GM21390 (cell line): ENCODE measurements at regions not wholly inside any gene's neighbourhood (a gene's known extent, or its start where the extent isn't known, plus 50 kb on each side); places are given as distances from the start of the nearest gene placed in this dataset.

Experiments used
- ATAC-seq: cut with Tn5 transposase; IDR thresholded peaks from one replicate; pipeline ENCODE4 v1.9.1; 2021; ENCODE audit not compliant: unreplicated experiment

GRCh38 chr16:61596655-61597054 lies 439.6 kb downstream of the CDH8 start:
- no peak for ATAC-seq

GRCh38 chr16:61595605-61596004 lies 440.6 kb downstream of the CDH8 start:
- ATAC-seq: no peak

DNA sequence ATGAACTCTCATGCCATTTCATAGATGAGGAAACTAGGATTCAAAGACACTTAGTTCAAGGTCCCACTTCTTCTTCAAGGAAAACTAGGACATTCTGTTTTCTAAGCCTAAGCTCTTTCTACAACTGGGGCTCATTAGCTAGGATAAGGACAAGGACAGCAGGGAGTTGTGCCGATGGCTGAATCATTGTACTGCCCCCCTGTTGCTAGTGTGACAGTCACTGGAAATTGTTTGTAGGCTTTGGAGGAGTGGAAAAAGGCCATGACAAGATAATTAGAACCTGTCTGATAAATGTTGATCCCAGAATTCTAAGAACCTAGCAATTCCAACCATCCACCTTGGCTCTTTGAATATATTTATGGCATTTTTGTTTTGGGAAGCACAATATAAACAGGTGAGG lies 445.7 kb downstream of the CDH8 start:
- ATAC-seq: no peak

- ATAC-seq: no peak
Observed at GRCh38 chr16:61587526-61587925, 448.7 kb downstream of the CDH8 start.

GRCh38 chr16:61581417-61582046 lies 454.7 kb downstream of the CDH8 start:
- no peak for ATAC-seq

DNA sequence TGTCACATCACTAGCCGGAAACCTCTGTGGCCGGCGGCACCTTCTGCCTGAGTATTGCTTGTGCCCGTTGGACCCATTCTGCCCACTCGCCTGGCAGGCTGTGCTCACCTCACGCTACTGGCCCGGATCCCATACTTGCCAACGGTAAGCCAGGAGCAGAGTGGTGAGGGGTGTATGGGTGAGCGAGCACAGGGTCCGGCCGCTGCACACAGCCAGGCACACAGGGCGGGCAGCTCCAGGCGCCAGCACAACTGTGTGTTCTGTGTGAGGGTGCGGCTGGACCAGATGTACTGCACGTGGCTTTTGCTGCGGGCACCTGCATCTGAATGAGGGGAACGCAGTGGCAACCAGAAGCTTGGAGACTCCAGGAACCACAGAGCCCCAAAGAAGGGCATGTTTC lies 455.7 kb downstream of the CDH8 start:
- no peak for ATAC-seq

GRCh38 chr16:61579195-61579594 lies 457.0 kb downstream of the CDH8 start:
- ATAC-seq: no peak

GRCh38 chr16:61576476-61576875 lies 459.8 kb downstream of the CDH8 start:
- no peak for ATAC-seq

GRCh38 chr16:61575617-61576016 lies 460.6 kb downstream of the CDH8 start:
- no peak for ATAC-seq

DNA sequence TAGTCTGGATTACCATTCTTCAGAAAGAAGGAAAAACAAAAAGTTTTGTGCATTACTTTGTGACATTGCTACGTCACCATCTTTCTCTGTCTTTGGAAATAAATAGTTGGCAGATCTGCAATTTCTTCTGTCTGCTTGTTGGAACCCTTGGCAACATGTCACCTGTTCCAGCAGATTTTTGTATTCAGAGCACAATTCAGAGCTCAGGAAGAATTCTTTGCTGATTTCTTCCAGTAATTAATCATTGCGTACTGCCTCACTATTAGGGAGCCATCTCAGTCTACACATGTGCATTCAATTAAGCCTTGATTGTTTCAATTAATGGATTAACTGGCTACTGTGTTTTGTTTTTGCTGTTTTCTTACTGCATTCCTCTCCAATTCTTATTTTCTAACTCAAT lies 467.2 kb downstream of the CDH8 start:
- no peak for ATAC-seq

DNA sequence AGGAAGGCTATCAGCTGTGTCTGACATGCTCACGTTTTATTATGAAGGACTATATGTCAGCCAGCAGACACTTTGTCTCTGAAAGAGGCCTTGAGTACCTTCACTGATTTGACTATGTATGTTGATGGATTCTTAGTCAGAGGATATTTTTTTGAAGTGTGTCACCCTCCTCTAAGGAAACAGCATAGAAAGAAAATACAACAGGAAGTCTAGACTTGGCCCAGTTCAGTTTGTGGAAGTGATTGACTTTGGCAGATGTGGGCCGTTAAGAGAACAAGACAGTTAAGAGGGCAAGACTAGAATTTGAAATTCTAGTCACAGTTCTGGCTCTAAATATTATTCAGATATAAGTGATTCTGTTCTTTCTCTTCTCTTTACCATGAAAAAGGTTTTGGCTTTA lies 471.5 kb downstream of the CDH8 start:
- ATAC-seq: no peak

GRCh38 chr16:61555718-61556441 lies 480.4 kb downstream of the CDH8 start:
- ATAC-seq: no peak

GRCh38 chr16:61549327-61549726 lies 486.9 kb downstream of the CDH8 start:
- no peak for ATAC-seq

DNA sequence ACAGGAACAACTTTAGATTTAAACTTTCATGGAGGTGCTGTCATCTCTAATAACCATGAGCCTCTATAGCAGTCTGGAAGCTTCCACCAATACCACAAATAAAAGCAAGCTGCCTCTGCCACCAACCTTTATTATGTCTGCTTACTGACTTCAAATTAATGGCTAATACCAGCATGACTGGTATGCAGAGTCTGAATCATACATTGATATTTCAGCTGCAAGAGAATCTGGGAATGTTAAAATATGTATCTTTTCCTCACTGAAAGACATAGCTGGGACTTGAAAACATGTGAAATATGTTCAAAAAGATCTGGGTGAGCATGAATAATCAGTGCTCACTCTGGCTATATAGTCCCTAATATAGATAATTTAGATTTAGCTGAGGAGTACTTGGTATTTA lies 488.6 kb downstream of the CDH8 start:
- ATAC-seq: no peak

DNA sequence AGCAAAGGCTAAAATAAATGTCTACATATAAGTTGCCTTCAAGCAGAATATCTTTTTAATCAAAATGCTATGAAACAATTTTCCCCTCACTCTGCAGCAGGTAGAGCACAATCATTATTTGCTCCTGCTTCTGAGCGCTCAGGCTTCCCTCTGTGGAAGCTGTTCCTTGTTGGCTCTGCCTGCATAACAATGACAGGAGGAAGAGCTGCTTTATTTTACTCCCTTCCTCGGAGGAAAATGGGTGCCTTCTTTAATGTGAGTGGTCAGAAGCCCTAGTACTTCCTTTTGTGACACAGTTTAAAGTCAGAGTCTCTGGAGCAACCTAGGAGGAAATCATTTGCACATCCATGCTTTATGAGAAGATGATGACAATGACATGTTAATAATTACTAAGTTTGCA lies 492.1 kb downstream of the CDH8 start:
- no peak for ATAC-seq

DNA sequence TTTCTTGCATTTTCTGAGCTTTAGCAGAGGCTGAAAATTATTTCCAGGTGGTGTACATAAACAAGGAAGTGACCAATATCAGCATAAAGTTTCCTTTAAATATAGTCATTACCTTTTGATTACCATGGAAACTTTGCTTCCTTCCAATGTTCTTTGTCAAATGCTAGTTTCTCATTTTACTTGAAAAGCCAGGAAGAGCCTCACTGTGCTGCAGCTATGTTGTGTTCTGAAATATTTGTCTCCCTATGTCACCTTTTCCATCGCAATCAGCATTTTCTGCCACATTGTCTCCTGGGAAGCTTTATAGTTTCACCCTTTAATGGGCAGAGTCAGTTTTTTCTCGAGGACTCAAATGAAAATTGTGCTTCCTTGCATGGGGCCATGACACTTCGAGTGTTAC lies 496.0 kb downstream of the CDH8 start:
- no peak for ATAC-seq

DNA sequence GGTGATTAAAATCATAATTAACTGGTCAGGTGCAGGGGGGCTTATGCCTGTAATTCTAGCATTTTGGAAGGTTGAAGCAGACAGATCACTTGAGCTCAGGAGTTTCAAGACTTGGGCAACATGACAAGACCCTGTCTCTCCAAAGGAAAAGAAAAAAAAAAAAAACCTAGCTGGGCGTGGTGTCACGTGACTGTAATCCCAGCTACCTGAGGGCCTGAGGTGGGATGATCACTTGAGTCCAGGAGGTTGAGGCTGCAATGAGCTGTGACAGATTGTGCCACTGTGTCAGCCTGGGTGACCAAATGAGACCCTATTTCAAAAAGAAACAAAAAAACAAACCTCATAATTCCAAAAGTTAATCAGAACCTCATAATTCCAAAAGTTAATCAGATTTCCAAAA lies 505.5 kb downstream of the CDH8 start:
- ATAC-seq: no peak

GRCh38 chr16:61500851-61501250 lies 535.4 kb downstream of the CDH8 start:
- ATAC-seq: no peak

DNA sequence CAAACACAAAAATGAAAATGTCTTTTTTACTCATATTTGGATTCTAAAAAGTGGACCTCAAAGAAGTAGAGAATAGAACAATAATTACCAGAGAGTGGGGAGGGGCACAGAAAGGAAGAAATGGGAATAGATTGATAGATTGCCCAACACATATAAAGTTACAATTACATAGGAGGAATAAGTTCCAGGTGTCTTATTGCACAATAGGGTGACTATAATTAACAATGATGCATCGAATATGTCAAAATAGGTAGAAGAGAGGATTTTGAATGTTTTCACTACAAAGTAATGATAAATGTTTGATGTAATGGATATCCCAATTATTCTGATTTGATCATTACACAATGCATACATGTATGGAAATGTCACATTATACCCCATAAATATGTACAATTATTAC lies 556.0 kb downstream of the CDH8 start:
- no peak for ATAC-seq

DNA sequence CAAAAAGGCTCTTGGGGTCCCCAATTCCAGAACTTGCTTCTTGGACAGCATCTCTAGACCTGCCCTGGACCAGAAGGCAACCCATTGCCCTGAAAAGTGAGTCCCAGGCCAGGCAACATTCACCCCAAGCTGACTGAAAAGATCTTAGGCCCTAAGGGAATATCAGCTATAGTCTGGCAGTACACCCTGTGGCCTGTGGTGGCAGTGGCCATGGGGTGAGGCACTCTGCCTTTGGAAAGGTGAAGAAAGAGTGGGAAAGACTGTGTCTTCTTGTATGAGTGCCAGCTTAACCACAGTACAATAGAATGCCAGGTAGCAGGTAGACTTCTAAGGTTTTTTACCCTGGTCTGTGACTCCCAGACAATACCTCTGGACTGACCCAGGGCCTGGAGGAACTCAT lies 564.5 kb downstream of the CDH8 start:
- ATAC-seq: no peak

DNA sequence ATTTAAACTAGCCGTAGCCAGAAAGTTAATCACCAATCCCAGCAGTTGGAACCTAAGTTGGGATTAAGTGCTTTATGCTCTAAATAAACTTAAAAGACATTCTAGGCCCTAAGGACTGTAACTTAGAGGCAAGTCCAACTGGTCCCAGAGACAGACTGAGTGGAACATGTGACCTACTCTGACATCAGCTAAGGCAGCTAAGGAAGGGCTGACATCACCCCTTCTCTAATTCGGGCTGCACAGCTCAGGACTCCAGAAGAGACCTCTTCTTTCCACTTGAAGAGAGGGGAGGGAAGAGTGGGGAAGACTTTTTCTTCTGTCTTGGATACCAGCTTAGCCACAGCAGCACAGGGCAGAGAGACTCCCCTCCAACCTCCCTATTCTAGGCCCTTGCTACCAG lies 565.2 kb downstream of the CDH8 start:
- no peak for ATAC-seq

- ATAC-seq: no peak
Observed at GRCh38 chr16:61465285-61465684, 571.0 kb downstream of the CDH8 start.

GRCh38 chr16:61460020-61460419 lies 576.2 kb downstream of the CDH8 start:
- no peak for ATAC-seq
